ENCODE measurements at regions not wholly inside any gene's neighbourhood (a gene's known extent, or its start where the extent isn't known, plus 50 kb on each side); places are given as distances from the start of the nearest gene placed in this dataset.

- Histone ChIP-seq H3K9me3 (no peaks in the 10 kb centered on the region), H3K27ac (no peak overlapping the region)
- WGBS, 2 donors (ENCODE audit: low coverage in 1 of 2), result 19 to 29% methylated on average over 1 to 2 of the region's 2 CpGs
These were observed 147.1 kb upstream of the SESN3 start for GRCh38 chr11:95378111-95378510.

GRCh38 chr11:95375886-95376285 is 144.9 kb upstream of the SESN3 start:
- no peaks in the 10 kb centered on the region for H3K9me3 ChIP-seq
- 59 to 66% methylated on average over 3 of the region's 3 CpGs for WGBS, 2 donors (ENCODE audit: low coverage in 1 of 2)
- TF ChIP-seq POLR2AphosphoS5 (IDR thresholded peaks at IDR 0.05) (no peak), POLR2A (IDR thresholded peaks at IDR 0.05) (no peak), CTCF (IDR thresholded peaks at IDR 0.05) (no peak), EP300 (IDR thresholded peaks at IDR 0.05) (no peak)
- H3K27ac ChIP-seq, result no peak overlapping the region
- no peaks in the 10 kb centered on the region for H3K4me1 ChIP-seq
- H3K27me3 ChIP-seq, result no peaks in the 10 kb centered on the region
- H3K4me3 ChIP-seq, result no peak overlapping the region
- H3K36me3 ChIP-seq, result no peaks in the 10 kb centered on the region
- no peak for ATAC-seq

More at GRCh38 chr11:95378111-95378510, 147.1 kb upstream of the SESN3 start:
- no peaks in the 10 kb centered on the region for H3K4me1 ChIP-seq
- TF ChIP-seq POLR2A (IDR thresholded peaks at IDR 0.05), result no peak
- TF ChIP-seq CTCF (IDR thresholded peaks at IDR 0.05), result no peak
- H3K27me3 ChIP-seq, result no peaks in the 10 kb centered on the region
- H3K4me3 ChIP-seq, result no peak overlapping the region
- no peaks in the 10 kb centered on the region for H3K36me3 ChIP-seq
- ATAC-seq, result no peak

- TF ChIP-seq POLR2A (IDR thresholded peaks at IDR 0.05) (no peak), CTCF (IDR thresholded peaks at IDR 0.05) (no peak), EP300 (IDR thresholded peaks at IDR 0.05) (no peak), POLR2AphosphoS5 (IDR thresholded peaks at IDR 0.05) (no peak)
- no peaks in the 10 kb centered on the region for H3K9me3 ChIP-seq
- H3K4me3 ChIP-seq, result no peak overlapping the region
- H3K27me3 ChIP-seq, result no peaks in the 10 kb centered on the region
- ATAC-seq, result no peak
- H3K4me1 ChIP-seq, result no peaks in the 10 kb centered on the region
- H3K36me3 ChIP-seq, result no peaks in the 10 kb centered on the region
- H3K27ac ChIP-seq, result no peak overlapping the region
- 88 to 100% methylated on average over 1 of the region's 1 CpG for WGBS, 2 donors (ENCODE audit: low coverage in 1 of 2)
These were observed 144.4 kb upstream of the SESN3 start for GRCh38 chr11:95375451-95375850.

- 67 to 75% methylated on average over 3 to 4 of the region's 4 CpGs for WGBS, 2 donors (ENCODE audit: low coverage in 1 of 2)
- no peak for ATAC-seq
- Histone ChIP-seq H3K27ac (no peak overlapping the region), H3K4me3 (no peak overlapping the region), H3K36me3 (no peaks in the 10 kb centered on the region), H3K9me3 (no peaks in the 10 kb centered on the region), H3K27me3 (no peaks in the 10 kb centered on the region), H3K4me1 (no peaks in the 10 kb centered on the region)
- TF ChIP-seq POLR2AphosphoS5 (IDR thresholded peaks at IDR 0.05) (no peak), EP300 (IDR thresholded peaks at IDR 0.05) (no peak), CTCF (IDR thresholded peaks at IDR 0.05) (no peak), POLR2A (IDR thresholded peaks at IDR 0.05) (no peak)
These were observed 143.1 kb upstream of the SESN3 start for GRCh38 chr11:95374105-95374504.

GRCh38 chr11:95373241-95373640 is 142.2 kb upstream of the SESN3 start:
- Histone ChIP-seq H3K4me1 (no peaks in the 10 kb centered on the region), H3K4me3 (no peak overlapping the region), H3K36me3 (no peaks in the 10 kb centered on the region), H3K27me3 (no peaks in the 10 kb centered on the region), H3K27ac (no peak overlapping the region), H3K9me3 (no peaks in the 10 kb centered on the region)
- WGBS, 2 donors (ENCODE audit: low coverage in 1 of 2), result 50 to 67% methylated on average over 1 of the region's 1 CpG
- no peak for TF ChIP-seq EP300 (IDR thresholded peaks at IDR 0.05)
- TF ChIP-seq CTCF (IDR thresholded peaks at IDR 0.05), result no peak
- TF ChIP-seq POLR2A (IDR thresholded peaks at IDR 0.05), result no peak
- TF ChIP-seq POLR2AphosphoS5 (IDR thresholded peaks at IDR 0.05), result no peak
- no peak for ATAC-seq
